ENCODE measurements at regions not wholly inside any gene's neighbourhood (a gene's known extent, or its start where the extent isn't known, plus 50 kb on each side); places are given as distances from the start of the nearest gene placed in this dataset.

DNA sequence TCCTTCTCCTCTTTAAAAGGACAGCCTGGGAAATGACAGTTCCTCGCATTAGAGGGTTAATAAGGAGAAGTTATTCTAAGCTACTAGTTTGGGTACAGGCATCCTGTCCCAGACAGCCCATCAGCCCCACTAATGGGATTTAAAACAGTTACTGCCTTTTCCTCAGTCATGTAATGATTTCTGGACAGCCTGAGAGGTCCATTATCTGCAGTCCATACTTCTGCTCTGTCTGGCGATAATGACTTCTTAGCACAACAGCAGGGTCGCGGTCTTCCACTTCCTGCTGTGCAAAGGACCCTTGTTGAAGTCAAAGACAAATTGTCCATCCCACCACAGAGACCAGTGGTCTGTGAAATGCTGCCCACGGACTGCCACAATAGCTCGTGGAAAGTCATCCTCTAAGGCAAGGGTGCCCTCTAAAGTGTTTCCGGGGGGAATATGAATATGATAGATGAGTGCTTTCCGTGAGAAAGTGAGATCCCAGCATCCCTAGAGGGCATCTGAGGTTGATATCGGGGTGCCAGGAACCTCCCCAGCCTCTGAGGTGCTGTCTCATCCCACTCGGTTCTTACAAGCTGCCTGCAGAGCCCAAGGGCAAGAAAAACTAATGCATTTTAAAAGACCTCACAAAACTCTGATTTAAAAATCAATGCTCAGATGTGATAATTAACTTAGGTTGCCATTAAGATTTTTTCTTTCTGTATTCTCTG is 100.7 kb downstream of the SHOX2 start:
- no peaks in the 10 kb centered on the region for H3K36me3 ChIP-seq
- no peak overlapping the region for H3K27ac ChIP-seq
- no peaks in the 10 kb centered on the region for H3K4me1 ChIP-seq
- 52 to 65% (median 62%) methylated on average over 10 of the region's 10 CpGs for WGBS, 5 donors
- intact Hi-C loops (cut with DNase I; ENCODE audit: low total_unique reads) = no loop called here
- H3K27me3 ChIP-seq (replicated peaks in 1 of 7) = no peaks in the 10 kb centered on the region
- DNase-seq = no peak
- TF ChIP-seq, protein P1, sequence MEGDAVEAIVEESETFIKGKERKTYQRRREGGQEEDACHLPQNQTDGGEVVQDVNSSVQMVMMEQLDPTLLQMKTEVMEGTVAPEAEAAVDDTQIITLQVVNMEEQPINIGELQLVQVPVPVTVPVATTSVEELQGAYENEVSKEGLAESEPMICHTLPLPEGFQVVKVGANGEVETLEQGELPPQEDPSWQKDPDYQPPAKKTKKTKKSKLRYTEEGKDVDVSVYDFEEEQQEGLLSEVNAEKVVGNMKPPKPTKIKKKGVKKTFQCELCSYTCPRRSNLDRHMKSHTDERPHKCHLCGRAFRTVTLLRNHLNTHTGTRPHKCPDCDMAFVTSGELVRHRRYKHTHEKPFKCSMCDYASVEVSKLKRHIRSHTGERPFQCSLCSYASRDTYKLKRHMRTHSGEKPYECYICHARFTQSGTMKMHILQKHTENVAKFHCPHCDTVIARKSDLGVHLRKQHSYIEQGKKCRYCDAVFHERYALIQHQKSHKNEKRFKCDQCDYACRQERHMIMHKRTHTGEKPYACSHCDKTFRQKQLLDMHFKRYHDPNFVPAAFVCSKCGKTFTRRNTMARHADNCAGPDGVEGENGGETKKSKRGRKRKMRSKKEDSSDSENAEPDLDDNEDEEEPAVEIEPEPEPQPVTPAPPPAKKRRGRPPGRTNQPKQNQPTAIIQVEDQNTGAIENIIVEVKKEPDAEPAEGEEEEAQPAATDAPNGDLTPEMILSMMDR (IDR thresholded peaks at IDR 0.05 in 8 of 11, conservative IDR thresholded peaks at IDR 0.05 in 3 of 11) = no peak
- TF ChIP-seq POLR2A (IDR thresholded peaks at IDR 0.05) (no peak), POLR2AphosphoS5 (IDR thresholded peaks at IDR 0.05) (no peak)
- H3K9me3 ChIP-seq = peaks cover 0 to 27% (median 17%) of the 10 kb centered on the region in 8 donors
- no peak overlapping the region for H3K4me3 ChIP-seq

DNA sequence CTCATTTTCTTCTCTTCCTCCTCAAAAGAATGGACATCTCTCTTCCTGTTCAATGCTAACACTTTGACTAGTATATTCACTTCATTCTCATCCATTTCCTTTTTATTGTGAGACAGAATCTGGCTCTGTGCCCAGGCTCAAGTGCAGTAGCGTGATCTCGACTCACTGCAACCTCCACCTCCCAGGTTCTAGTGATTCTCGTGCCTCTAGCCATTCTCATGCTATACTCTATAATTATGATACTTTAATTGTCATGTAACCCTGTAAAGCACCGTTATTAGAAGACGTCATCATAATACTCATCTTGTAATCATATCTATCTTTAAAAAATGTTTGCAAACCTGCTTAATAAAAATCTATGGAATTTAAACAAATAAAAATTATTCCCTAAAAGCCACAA is 107.0 kb downstream of the SHOX2 start:
- Histone ChIP-seq H3K27ac (no peak overlapping the region), H3K27me3 (replicated peaks in 1 of 7) (no peaks in the 10 kb centered on the region), H3K9me3 (peaks cover 0 to 48% (median 27%) of the 10 kb centered on the region in 8 donors), H3K36me3 (no peaks in the 10 kb centered on the region), H3K4me3 (no peak overlapping the region), H3K4me1 (no peaks in the 10 kb centered on the region)
- intact Hi-C loops (cut with DNase I; ENCODE audit: low total_unique reads) = no loop called here
- no peak for TF ChIP-seq POLR2A (IDR thresholded peaks at IDR 0.05)
- no peak for TF ChIP-seq POLR2AphosphoS5 (IDR thresholded peaks at IDR 0.05)
- TF ChIP-seq, protein P1 (IDR thresholded peaks at IDR 0.05 in 8 of 11, conservative IDR thresholded peaks at IDR 0.05 in 3 of 11) = no peak
- WGBS, 5 donors = 63 to 73% (median 66%) methylated on average over 5 of the region's 5 CpGs
- DNase-seq = no peak

DNA sequence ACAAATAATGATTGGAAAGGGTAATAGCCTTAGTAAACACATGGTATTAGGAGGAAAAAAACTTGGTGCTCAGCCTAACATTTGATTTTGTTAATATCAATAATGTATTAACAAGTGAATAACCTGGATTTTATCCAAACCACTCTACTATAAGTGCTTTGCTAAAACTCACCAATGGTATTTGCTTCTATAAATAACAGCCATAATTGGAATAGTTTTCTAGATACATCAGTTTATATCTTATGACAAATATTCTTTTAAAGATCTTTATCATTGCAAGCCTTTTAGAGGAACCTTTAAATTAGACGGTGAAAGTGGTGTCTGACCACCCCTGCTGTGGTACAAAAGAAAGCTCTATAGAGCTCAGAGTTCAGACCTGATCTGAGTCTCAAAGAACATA is 123.9 kb downstream of the SHOX2 start:
- Histone ChIP-seq H3K36me3 (no peaks in the 10 kb centered on the region), H3K27me3 (replicated peaks in 1 of 7) (no peaks in the 10 kb centered on the region), H3K4me3 (no peak overlapping the region), H3K9me3 (peaks cover 0 to 4% (median 0%) of the 10 kb centered on the region in 8 donors), H3K27ac (no peak overlapping the region), H3K4me1 (no peaks in the 10 kb centered on the region)
- no peak for TF ChIP-seq POLR2AphosphoS5 (IDR thresholded peaks at IDR 0.05)
- TF ChIP-seq POLR2A (IDR thresholded peaks at IDR 0.05) = no peak
- TF ChIP-seq, protein P1 (IDR thresholded peaks at IDR 0.05 in 8 of 11, conservative IDR thresholded peaks at IDR 0.05 in 3 of 11) = no peak
- 76 to 92% (median 86%) methylated on average over 1 of the region's 1 CpG for WGBS, 5 donors
- intact Hi-C loops (cut with DNase I; ENCODE audit: low total_unique reads) = no loop called here
- DNase-seq = no peak

- intact Hi-C loops (cut with DNase I; ENCODE audit: low total_unique reads) = no loop called here
- DNase-seq = no peak
- H3K9me3 ChIP-seq = peaks cover 0 to 2% (median 0%) of the 10 kb centered on the region in 8 donors
- H3K4me3 ChIP-seq = no peak overlapping the region
- H3K27me3 ChIP-seq (replicated peaks in 1 of 7) = no peaks in the 10 kb centered on the region
- no peaks in the 10 kb centered on the region for H3K36me3 ChIP-seq
- TF ChIP-seq, protein P1 (IDR thresholded peaks at IDR 0.05 in 8 of 11, conservative IDR thresholded peaks at IDR 0.05 in 3 of 11) = no peak
- TF ChIP-seq POLR2AphosphoS5 (IDR thresholded peaks at IDR 0.05) (no peak), POLR2A (IDR thresholded peaks at IDR 0.05) (no peak)
- 52 to 73% (median 67%) methylated on average over 3 of the region's 3 CpGs for WGBS, 5 donors
- no peaks in the 10 kb centered on the region for H3K4me1 ChIP-seq
- H3K27ac ChIP-seq = no peak overlapping the region
Observed at GRCh38 chr3:157981819-157982218, 124.4 kb downstream of the SHOX2 start.
